GM18951 (cell line): ENCODE measurements at regions not wholly inside any gene's neighbourhood (a gene's known extent, or its start where the extent isn't known, plus 50 kb on each side); places are given as distances from the start of the nearest gene placed in this dataset.
A peak's percentile ranks its signal among the peaks of the same experiment; 100 is the strongest.

Experiments
- POLR2A ChIP-seq: IDR thresholded peaks from 4 replicates; pipeline ENCODE4 v1.6.1; 2011; ENCODE audit warnings: mild to moderate bottlenecking; ENCODE audit not compliant: insufficient read length, insufficient read depth; ENCODE audit errors: extremely low read depth
- in situ Hi-C: fragments of 300-500 bp; cut with MboI; formaldehyde crosslinking; loops from one replicate; pipeline ENCODE4 v1.12.0; 2022; ENCODE audit warnings: low sequenced_read_pairs, mixed read lengths, inconsistent platforms; ENCODE audit not compliant: unreplicated experiment

DNA sequence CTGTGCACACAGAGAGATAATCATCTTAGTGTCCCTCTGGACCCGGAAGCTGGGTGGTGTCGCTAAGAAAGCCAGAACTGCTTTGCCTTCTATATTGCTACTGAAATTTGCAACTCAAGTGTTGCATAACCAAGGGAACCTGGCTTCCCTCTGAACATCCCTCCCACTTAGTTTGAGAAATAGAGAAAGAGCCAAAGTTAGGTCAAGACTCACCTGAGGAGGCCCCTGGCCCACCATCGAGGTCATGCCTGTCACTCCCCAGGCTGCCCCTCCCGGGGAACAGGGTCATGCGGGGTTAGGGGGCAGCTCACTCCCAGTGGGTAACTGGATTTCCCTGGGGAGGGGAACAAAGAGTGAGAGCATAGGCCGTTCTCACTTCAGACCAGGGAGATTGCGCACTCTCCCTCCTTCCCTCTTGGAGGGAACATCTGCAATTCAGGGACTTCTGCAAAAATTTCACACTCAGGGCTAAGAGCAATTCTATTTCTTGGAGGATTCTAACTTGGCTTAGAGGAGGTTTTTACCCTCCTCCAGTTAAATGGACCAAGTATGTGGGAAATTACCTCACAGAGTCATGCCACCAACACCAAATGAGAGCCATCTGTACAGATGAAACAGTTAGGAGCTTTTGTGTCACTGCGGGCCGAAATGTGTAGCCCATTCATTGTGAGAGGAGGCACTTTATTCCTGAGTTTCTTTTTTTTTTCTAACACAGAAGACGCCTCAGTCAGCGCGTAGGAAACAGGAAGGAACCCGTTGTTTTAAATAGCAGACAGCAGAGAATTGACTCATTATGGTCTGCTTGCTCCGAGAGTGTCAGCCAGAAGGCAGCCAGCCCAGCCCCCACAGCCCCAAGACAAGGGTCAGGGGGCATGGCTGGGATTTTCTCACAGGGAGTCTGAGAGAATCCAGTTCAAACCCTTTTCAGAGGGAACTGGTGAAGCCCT, 221.3 kb downstream of the ARHGAP12 start:
- in situ Hi-C loops: no loop called here
- TF ChIP-seq POLR2A: peak; percentile 13

DNA sequence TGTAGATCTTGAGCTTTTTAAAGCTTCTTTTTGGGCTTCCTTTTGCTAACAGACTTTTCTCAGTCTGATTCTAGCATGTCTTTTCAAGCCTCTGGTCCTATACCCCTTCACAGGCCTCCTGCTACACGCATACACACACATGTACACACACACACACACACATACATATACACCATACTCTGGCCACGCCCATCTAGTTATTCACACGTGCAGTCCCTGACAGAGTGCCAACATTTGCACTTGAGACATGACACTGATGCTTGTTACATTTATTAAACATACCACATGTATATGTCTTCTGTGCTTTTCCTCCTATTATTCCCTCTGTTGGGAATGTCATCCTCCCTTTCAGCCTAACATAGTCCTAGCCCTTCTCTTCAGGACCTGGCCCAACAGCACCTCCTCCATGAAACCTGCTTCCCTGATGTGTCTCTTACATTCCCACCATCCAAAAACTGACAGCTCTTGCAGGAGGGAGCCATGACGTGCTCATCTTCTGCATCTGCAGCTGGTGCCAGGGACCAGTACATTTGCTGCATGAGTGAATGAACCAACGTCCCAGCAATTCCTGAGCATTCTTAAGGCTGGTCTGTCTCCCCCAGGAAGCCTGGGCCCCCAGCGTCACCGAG, 222.1 kb downstream of the ARHGAP12 start:
- in situ Hi-C loops: no loop called here
- TF ChIP-seq POLR2A: no peak

DNA sequence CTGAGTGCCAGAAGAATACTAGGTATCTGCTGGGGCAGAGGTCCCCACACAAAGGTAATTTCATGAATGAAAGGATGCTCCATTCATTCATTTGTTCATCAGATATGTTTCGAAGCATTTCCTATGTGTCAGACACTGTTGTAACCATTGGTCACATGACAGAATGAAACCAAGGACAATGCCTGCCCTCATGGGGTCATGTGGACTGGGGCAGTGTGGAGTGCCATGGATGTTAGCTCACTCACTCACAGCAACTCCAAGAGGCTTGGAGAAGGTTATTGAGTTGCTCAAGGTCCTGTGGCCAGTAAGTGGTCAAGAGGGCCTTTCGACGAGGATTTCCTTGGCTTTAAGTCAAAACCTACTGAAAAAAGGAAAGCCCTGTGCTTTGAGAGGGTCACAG, 223.5 kb downstream of the ARHGAP12 start:
- in situ Hi-C loops: no loop called here
- TF ChIP-seq POLR2A: no peak

DNA sequence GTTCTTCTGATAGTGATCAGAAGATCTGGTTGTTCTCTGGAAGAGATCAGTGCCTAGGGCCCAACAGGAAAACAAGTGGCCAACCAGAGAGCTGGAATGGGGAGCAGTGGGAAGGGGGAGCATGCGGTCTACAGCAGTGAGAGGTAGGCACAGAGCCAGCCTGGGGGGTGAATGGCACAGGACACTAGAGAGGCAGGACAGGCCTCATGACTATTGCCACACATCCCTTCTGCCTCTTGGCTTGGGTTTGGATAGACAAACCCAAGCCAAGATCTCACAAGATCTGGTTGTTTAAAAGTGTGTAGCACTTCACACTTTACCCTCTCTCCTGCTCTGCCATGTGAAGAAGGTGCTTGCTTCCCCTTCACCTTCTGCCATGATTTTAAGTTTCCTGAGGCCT, 224.4 kb downstream of the ARHGAP12 start:
- in situ Hi-C loops: no loop called here
- no peak for TF ChIP-seq POLR2A

DNA sequence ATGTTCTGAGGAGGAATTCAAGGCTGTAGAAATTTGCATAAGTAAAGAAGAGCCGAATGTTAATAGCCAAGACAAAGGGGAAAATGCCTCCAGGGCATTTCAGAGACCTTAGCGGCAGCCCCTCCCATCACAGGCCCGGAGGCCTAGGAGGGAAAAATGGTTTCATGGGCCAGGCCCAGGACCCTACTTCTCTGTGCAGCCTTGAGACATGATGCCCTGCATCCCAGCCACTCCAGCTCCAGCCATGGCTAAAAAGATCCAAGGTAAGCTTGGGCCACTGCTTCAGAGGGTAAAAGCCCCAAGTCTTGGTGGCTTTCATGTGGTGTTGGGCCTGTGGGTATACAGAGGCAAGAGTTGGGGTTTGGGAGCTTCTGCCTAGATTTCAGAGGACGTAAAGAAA, 225.7 kb downstream of the ARHGAP12 start:
- TF ChIP-seq POLR2A: no peak
- in situ Hi-C loops: no loop called here

DNA sequence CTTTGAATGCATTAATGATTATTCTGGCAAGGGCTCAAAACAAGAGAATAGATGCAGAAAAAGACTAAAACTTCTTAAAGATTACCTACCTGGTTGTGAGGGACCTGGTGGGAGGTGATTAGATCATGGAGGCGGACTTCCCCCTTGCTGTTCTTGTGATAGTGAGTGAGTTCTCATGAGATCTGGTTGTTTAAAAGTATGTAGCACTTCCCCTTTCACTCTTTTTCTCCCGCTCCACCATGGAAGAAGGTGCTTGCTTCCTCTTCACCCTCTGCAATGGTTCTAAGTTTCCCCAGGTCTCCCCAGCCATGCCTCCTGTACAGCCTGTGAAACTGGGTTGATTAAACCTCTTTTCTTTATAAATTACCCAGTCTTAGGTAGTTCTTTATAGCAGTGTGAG, 226.6 kb downstream of the ARHGAP12 start:
- no peak for TF ChIP-seq POLR2A
- in situ Hi-C loops: no loop called here

DNA sequence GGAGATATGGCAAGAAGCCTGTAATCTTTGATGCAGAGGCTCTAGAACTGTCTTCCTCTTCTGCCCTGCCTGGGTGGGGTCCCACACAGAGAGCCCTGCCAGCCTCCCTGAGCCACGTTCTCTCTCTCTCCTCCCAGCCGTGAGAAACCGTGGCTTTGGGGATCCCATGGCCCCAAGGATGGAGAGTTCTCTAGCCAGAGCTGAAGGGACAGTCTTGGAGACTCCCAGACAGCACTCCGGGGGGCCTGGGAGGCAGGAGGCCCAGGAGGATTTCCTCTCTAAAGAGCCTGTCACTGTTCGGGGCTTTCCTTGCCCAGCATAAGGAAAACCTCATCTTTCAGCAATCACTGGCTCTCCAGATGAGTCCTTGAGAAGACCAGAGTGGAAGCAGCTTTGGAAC, 227.1 kb downstream of the ARHGAP12 start:
- TF ChIP-seq POLR2A: no peak

DNA sequence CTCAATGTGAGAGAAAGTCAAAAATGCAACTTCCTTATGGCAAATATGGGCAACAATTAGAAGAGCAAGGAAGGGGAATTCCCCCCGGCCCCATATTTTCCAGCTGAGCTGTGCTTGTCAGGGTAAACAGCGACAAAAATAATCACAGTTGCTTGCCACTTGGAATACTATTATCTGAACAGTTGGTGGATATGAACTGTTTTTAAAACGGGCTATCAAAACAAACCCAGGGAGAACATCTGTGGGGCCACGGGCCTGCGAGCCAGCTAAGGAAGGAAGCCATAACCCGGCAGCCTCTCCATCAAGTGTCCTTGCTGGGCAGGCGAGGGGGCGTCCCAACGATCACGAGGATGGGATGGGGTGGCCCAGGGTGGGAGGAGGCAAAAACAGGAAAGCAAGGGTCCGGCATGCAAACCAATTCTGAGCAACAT, 228.4 kb downstream of the ARHGAP12 start:
- TF ChIP-seq POLR2A: no peak
- in situ Hi-C loops: no loop called here

More for the DNA sequence above, 227.1 kb downstream of the ARHGAP12 start:
- in situ Hi-C loops: no loop called here

DNA sequence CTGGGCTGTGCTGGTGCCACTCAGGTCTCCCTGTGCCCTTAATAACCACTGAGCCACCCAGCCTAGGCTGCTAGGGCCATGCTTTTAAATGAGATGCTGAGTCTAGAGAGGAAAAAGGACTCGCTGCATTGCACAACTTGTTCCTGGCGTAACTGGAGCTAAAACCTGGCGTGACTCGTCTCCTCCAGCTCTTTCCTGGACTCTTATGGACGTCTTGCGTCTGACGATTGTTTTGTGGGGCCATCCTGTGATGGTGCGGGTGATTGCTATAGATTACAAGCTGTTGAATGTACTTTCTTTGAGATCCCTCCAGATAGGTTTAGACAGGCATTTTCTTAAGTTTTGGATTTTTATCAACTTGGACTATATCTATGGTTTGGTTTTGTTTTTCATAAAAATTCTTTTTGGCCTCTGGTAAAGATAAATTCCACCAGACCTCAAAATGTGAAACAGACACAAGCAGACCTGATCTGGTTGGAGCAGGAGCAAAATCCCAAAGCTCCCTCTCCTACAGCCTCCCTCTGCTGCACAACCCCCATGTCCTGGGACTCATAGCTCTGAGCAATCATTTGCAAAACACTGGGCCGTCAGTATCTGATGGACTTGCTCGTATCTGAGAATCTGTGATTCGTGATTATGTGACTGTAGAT, 230.3 kb downstream of the ARHGAP12 start:
- in situ Hi-C loops: no loop called here
- no peak for TF ChIP-seq POLR2A

DNA sequence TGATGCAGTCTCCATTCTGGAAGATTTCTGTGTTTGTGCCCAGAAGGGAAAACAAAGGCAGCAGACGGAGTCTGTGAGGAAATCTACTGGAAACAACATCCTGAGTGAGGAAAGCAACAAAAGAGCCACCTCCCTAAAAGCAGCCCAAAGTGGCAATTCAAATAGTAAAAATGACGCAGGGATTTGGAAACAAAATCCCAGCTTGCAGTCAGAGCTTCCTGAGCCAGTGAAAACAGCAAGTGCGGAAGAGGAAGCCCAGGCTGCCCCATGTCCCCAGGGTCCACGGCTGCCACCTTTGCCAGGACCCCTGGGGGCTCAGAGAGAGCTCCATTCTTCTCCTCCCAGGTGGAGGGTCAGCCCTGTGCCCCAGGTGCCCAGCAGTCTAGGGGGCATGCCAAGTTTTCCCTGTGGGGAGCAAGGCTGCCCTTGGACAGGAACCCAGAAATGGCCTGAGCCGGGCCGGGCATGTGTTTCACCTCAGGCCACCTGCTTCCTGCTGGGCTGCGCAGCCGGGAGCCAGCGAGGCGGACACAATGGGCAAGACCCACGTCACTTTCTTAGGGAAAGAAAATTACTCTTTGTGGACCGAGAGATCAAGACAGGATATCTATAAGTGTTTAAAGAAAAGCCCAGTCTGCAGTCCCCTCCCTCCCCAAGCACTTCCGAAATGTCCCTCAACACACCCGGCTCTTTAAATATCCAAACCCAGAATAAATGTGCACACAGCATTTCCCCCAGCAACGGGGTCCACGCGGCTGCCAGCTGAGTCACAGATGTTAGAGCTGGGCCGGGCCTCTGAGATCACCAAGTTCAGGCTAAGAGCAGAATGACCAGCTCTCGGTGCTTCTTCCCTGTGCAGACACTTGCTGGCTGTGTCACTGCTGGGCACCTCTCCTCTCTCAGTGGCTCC, 231.1 kb downstream of the ARHGAP12 start:
- in situ Hi-C loops: no loop called here

DNA sequence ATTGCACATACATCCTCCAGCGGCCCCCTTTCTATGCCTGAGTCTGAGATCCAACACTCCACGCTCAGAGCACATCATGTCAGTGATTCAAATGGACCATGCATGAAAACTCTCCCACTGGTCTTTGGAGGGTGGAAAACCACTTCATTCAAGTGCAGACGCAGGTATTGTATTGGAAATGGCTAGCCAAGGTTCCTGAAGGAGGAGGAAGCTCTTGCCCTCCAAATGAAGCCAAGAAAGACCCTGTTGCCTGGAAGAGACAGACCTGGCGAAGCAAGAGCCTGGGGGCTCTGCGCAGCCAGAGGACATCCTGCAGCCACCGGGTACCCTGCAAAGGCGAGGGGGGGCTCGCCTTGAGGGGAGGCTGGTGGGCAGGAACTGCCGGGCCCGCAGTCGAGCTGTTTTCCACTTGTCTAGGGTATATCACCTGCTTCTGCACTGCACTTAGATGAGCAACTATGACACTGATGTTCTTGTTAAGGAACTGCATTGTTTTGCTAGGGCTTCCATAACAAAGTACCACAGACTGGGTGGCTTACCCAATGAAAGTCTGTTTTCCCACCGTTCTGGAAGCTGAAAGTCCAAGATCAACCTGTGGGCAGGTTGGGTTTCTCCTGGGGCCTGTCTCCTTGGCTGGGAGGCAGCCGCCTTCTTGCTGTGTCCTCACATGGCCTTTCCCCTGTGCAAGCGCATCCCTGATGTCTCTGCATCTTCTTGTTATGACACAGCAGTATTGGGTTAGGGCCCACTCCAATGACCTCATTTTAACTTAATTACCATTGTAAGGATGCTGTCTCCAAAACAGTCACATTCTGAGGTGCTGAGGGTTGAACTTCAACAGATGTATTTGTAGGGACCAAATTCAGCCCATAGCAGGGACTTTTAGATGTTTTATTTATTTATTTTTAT, 233.4 kb downstream of the ARHGAP12 start:
- in situ Hi-C loops: no loop called here
- no peak for TF ChIP-seq POLR2A

More for the DNA sequence above, 231.1 kb downstream of the ARHGAP12 start:
- TF ChIP-seq POLR2A: no peak

DNA sequence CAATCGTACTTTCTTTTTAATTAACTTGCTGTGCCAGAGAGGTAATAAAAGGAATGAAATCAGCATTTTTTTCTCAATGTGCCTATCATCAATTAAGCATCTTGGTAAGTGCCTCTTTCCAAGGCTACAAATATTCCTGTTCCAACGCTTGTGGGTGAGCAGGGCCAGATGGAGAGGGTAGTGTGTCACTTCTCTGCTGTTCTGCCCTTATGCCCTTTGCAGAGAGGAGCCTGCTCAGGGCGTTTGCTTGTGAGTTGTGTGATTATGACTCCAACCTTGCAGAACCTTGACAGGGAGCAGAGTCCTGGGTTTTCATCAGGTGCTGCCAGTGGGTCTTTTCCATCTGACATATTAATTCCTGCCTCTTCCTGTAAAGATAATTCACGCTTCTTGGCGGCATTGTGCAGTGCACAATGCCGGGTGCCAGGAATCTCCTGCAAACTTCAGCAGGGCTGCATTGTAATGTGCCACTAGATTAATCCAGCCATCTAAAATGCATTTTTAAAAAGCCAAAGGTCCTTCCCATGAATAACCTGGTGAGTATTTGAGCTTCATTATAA, 234.4 kb downstream of the ARHGAP12 start:
- in situ Hi-C loops: no loop called here
- TF ChIP-seq POLR2A: no peak

DNA sequence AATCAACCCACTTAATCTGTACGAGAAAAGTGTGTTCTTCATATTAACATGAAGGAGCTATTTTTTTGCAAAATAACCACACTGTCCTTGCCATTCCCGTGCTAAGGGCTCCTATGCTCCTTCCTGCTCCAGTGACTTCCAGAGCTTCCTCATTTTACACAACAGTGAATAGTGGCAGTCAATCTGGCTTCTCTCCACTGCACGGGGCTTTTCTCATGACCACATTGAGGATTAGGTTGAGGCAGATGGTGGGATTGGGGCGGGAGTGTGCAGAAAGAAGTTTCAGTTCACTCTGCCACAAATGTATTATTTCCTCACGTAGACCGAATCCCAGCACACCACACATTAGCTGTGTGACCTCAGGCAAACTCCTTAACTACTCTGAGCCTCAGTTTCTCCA, 235.1 kb downstream of the ARHGAP12 start:
- in situ Hi-C loops: no loop called here
- no peak for TF ChIP-seq POLR2A
